HCT116 (cell line): ENCODE measurements at regions not wholly inside any gene's neighbourhood (a gene's known extent, or its start where the extent isn't known, plus 50 kb on each side); places are given as distances from the start of the nearest gene placed in this dataset.

Experiments
- ATAC-seq: fragments of 200-7000 bp; cut with Tn5 transposase; 2 replicates; pipeline ENCODE4 v1.9.1; 2020; ENCODE audit warnings: mild to moderate bottlenecking, moderate library complexity
- BruUV-seq: library from RNA; stranded (reverse); fragments of 400-500 nt; replicated peaks from 2 replicates; lab custom pipeline; 2021; lab: Mats Ljungman, UMichigan
- CTCF ChIA-PET: fragments of 300-600 bp; sonication (Branson Sonifier 250); formaldehyde crosslinking; loops from one replicate; lab custom pipeline; 2021; ENCODE audit warnings: antibody characterized with exemption; lab: Charles Lee
- POLR2A ChIA-PET: fragments of 300-600, 350-600 bp; sonication (Branson Sonifier 250); formaldehyde crosslinking; loops from one replicate; lab custom pipeline; 2021; ENCODE audit warnings: antibody characterized with exemption; lab: Charles Lee
- RAD21 ChIA-PET, 2 experiments: fragments of 300-600 bp; sonication (Branson Sonifier 250); formaldehyde crosslinking; loops; one replicate each; lab custom pipeline; 2023; ENCODE audit warnings: low total read pairs in 2 of 2; ENCODE audit not compliant: uncharacterized antibody in 2 of 2, unreplicated experiment in 2 of 2, low non-redundant PET in 1 of 2; lab: Charles Lee
- DNase-seq: peaks from one replicate; pipeline ENCODE4 v3.0.0-alpha.2; 2010; ENCODE audit warnings: low read depth, low spot score
- H2AFZ ChIP-seq: fragments of 200-600 bp; shearing (Covaris generic), sonication (generic); 2 replicates; pipeline ENCODE4 v1.6.1; 2017; ENCODE audit warnings: low read depth, mixed run types, mixed read lengths, antibody characterized with exemption, low read length; ENCODE audit not compliant: poor library complexity, severe bottlenecking
- H3K27ac ChIP-seq: 2 replicates; pipeline ENCODE4 v1.5.1; 2012; ENCODE audit warnings: low read depth, low read length
- H3K27me3 ChIP-seq: fragments of 200-600 bp; sonication (generic); 2 replicates; pipeline ENCODE4 v1.6.1; 2016; ENCODE audit warnings: mixed run types, low read length, mixed read lengths; ENCODE audit not compliant: insufficient read depth
- H3K36me3 ChIP-seq, 2 experiments: fragments of 200-500 bp in 1 of 2; fragments of 200-600 bp in 1 of 2; sonication (Bioruptor generic) in 1 of 2; sonication (generic) in 1 of 2; 2 replicates each; pipeline versions ENCODE4 v1.5.1 to v1.6.1; 2014 to 2016; ENCODE audit warnings: low read length in 2 of 2, inconsistent platforms in 1 of 2, mixed read lengths in 1 of 2, mixed run types in 1 of 2; ENCODE audit not compliant: insufficient read depth in 2 of 2, control insufficient read depth in 1 of 2
- H3K4me1 ChIP-seq, 2 experiments: fragments of 200-600 bp in 1 of 2; sonication (generic) in 1 of 2; 2 replicates each; pipeline versions ENCODE4 v1.5.1 to v1.6.1; 2012 to 2017; ENCODE audit warnings: low read length in 2 of 2, inconsistent platforms in 1 of 2, mild to moderate bottlenecking in 1 of 2, mixed read lengths in 1 of 2, mixed run types in 1 of 2, moderate library complexity in 1 of 2; ENCODE audit not compliant: insufficient read depth in 2 of 2, control insufficient read depth in 1 of 2
- H3K4me2 ChIP-seq: fragments of 200-600 bp; sonication (generic); 2 replicates; pipeline ENCODE4 v1.6.1; 2017; ENCODE audit warnings: mixed run types, low read length, mixed read lengths
- H3K4me3 ChIP-seq, 2 experiments: fragments of 200-600 bp in 1 of 2; sonication (generic) in 1 of 2; replicated peaks in 1 of 2; 2 replicates each; pipeline ENCODE4 v1.5.1; 2011 to 2016; ENCODE audit warnings: low read length in 2 of 2, control low read depth in 1 of 2, low read depth in 1 of 2, mild to moderate bottlenecking in 1 of 2, mixed read lengths in 1 of 2, mixed run types in 1 of 2
- H3K79me2 ChIP-seq: fragments of 200-600 bp; sonication (generic); 2 replicates; pipeline ENCODE4 v1.6.1; 2017; ENCODE audit warnings: mild to moderate bottlenecking, mixed run types, low read length, moderate library complexity, mixed read lengths; ENCODE audit not compliant: insufficient read depth
- H3K9ac ChIP-seq: fragments of 200-600 bp; sonication (generic); 2 replicates; pipeline ENCODE4 v1.6.1; 2016; ENCODE audit warnings: low read length, mixed read lengths
- H3K9me2 ChIP-seq: fragments of 200-600 bp; sonication (generic), shearing (Covaris generic); 2 replicates; pipeline ENCODE4 v1.6.1; 2017; ENCODE audit warnings: mixed run types, mild to moderate bottlenecking, moderate library complexity; ENCODE audit not compliant: insufficient read depth
- H3K9me3 ChIP-seq, 2 experiments: fragments of 200-500 bp in 1 of 2; fragments of 200-600 bp in 1 of 2; sonication (Bioruptor generic) in 1 of 2; sonication (generic) in 1 of 2; 2 replicates each; pipeline ENCODE4 v1.6.1; 2014 to 2017; ENCODE audit warnings: low read length in 2 of 2, mixed read lengths in 2 of 2, inconsistent platforms in 1 of 2, low read depth in 1 of 2, mild to moderate bottlenecking in 1 of 2, mixed run types in 1 of 2, moderate library complexity in 1 of 2; ENCODE audit not compliant: control insufficient read depth in 1 of 2, insufficient read depth in 1 of 2
- H4K20me1 ChIP-seq: fragments of 200-600 bp; sonication (generic), shearing (Covaris generic); 2 replicates; pipeline ENCODE4 v1.6.1; 2017; ENCODE audit warnings: mixed run types, mild to moderate bottlenecking, moderate library complexity; ENCODE audit not compliant: insufficient read depth
- EZH2 ChIP-seq: fragments of 200-600 bp; sonication (generic); IDR thresholded peaks from 2 replicates; pipeline ENCODE4 v1.6.1; 2017; ENCODE audit warnings: antibody characterized with exemption, mixed run types
- RAD21 ChIP-seq: IDR thresholded peaks from 2 replicates; pipeline ENCODE4 v1.6.1; 2012; ENCODE audit warnings: low read depth, mild to moderate bottlenecking
- SP1 ChIP-seq: IDR thresholded peaks from 2 replicates; pipeline ENCODE4 v1.6.1; 2012; ENCODE audit warnings: low read depth
- TCF7L2 ChIP-seq: IDR thresholded peaks from 2 replicates; pipeline ENCODE4 v1.7.0; 2011; ENCODE audit warnings: borderline replicate concordance, inconsistent platforms; ENCODE audit not compliant: insufficient read depth, insufficient read length; ENCODE audit errors: extremely low read depth
- ZFX ChIP-seq: fragments of 450-650 bp; IDR thresholded peaks from 2 replicates; pipeline ENCODE4 v1.6.1; 2017
- intact Hi-C: fragments of 100-400 bp; cut with micrococcal nuclease; formaldehyde crosslinking; loops from 2 replicates; pipeline ENCODE4 v1.10.0; 2022
- TF ChIP-seq, protein P1 (sequence below): IDR thresholded peaks from 2 replicates; pipeline ENCODE4 v1.6.1; 2012; ENCODE audit warnings: low read depth
- TF ChIP-seq, protein P2 (sequence below): IDR thresholded peaks from 2 replicates; pipeline ENCODE4 v1.6.1; 2012

DNA sequence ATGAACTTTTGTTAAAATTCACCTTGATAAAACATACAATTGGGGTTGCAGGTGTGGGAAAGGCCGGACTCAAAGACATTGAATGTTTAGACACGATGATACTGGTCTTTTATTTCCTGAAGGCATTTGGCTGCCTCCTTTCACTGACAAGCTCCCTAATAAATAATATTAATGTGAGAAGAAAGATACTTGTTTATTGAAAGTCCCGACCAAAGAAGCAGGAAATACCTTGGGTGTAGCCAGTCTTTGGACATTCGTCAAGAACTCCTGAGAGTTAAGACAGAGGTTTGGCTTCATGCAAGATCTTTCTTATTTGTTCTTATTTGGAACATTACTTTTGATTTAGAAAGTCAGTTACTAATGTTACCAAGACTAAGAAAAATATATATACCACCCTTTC lies 1133.8 kb upstream of the SEL1L start:
- no peak for ATAC-seq
- no peak for DNase-seq
- Histone ChIP-seq H3K9me2 (no peaks in the 10 kb centered on the region), H3K9me3 (peaks cover 9 to 32% of the 10 kb centered on the region in 2 experiments; a peak in 2 of 4 replicates), H3K9ac (no peak overlapping the region), H3K36me3 (no peaks in the 10 kb centered on the region), H3K27ac (no peak overlapping the region), H3K79me2 (no peaks in the 10 kb centered on the region), H3K4me1 (no peaks in the 10 kb centered on the region)
- TF ChIP-seq TCF7L2 (no peak), EZH2 (no peak), ZFX (no peak), RAD21 (no peak), SP1 (no peak)
- TF ChIP-seq, protein P1, sequence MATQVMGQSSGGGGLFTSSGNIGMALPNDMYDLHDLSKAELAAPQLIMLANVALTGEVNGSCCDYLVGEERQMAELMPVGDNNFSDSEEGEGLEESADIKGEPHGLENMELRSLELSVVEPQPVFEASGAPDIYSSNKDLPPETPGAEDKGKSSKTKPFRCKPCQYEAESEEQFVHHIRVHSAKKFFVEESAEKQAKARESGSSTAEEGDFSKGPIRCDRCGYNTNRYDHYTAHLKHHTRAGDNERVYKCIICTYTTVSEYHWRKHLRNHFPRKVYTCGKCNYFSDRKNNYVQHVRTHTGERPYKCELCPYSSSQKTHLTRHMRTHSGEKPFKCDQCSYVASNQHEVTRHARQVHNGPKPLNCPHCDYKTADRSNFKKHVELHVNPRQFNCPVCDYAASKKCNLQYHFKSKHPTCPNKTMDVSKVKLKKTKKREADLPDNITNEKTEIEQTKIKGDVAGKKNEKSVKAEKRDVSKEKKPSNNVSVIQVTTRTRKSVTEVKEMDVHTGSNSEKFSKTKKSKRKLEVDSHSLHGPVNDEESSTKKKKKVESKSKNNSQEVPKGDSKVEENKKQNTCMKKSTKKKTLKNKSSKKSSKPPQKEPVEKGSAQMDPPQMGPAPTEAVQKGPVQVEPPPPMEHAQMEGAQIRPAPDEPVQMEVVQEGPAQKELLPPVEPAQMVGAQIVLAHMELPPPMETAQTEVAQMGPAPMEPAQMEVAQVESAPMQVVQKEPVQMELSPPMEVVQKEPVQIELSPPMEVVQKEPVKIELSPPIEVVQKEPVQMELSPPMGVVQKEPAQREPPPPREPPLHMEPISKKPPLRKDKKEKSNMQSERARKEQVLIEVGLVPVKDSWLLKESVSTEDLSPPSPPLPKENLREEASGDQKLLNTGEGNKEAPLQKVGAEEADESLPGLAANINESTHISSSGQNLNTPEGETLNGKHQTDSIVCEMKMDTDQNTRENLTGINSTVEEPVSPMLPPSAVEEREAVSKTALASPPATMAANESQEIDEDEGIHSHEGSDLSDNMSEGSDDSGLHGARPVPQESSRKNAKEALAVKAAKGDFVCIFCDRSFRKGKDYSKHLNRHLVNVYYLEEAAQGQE = no peak
- TF ChIP-seq, protein P2, sequence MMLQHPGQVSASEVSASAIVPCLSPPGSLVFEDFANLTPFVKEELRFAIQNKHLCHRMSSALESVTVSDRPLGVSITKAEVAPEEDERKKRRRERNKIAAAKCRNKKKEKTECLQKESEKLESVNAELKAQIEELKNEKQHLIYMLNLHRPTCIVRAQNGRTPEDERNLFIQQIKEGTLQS = no peak
- TF ChIP-seq, all 23 proteins: peak for 0
- no TSS peak for BruUV-seq
- Histone ChIP-seq H4K20me1 (no peaks in the 10 kb centered on the region), H3K4me2 (no peak overlapping the region), H3K4me3 (no peak overlapping the region), H2AFZ (no peak overlapping the region), H3K27me3 (no peaks in the 10 kb centered on the region)
- POLR2A ChIA-PET = no interaction called here
- RAD21 ChIA-PET = no interaction called here
- CTCF ChIA-PET = no interaction called here
- intact Hi-C loops = no loop called here
